NT2/D1 (cell line): ENCODE measurements at regions not wholly inside any gene's neighbourhood (a gene's known extent, or its start where the extent isn't known, plus 50 kb on each side); places are given as distances from the start of the nearest gene placed in this dataset.

Experiments
- DNase-seq: peaks from one replicate; pipeline ENCODE4 v3.0.0-alpha.2; 2011; ENCODE audit warnings: low read depth, low spot score
- H3K27me3 ChIP-seq: 2 replicates; pipeline ENCODE4 v1.6.0; 2011; ENCODE audit warnings: mild to moderate bottlenecking; ENCODE audit not compliant: insufficient read length, insufficient read depth
- H3K36me3 ChIP-seq: 2 replicates; pipeline ENCODE4 v1.6.1; 2011; ENCODE audit warnings: mild to moderate bottlenecking, low read length, mixed read lengths; ENCODE audit not compliant: insufficient read depth, insufficient read length
- H3K4me1 ChIP-seq: 2 replicates; pipeline ENCODE4 v1.5.1; 2011; ENCODE audit not compliant: insufficient read depth, insufficient read length
- H3K4me3 ChIP-seq: 2 replicates; pipeline ENCODE4 v1.5.1; 2011; ENCODE audit warnings: low read depth; ENCODE audit not compliant: insufficient read length
- H3K9ac ChIP-seq: 2 replicates; pipeline ENCODE4 v1.6.0; 2011; ENCODE audit warnings: low read depth; ENCODE audit not compliant: insufficient read length
- H3K9me3 ChIP-seq: 2 replicates; pipeline ENCODE4 v1.5.1; 2011; ENCODE audit warnings: mild to moderate bottlenecking, low read length; ENCODE audit not compliant: insufficient read depth
- SUZ12 ChIP-seq: IDR thresholded peaks from 2 replicates; pipeline ENCODE4 v1.6.1; 2011; ENCODE audit not compliant: insufficient read length, insufficient read depth; ENCODE audit errors: extremely low read depth
- YY1 ChIP-seq: IDR thresholded peaks from 2 replicates; pipeline ENCODE4 v1.6.1; 2011; ENCODE audit not compliant: insufficient read length, insufficient read depth
- ZNF274 ChIP-seq: IDR thresholded peaks from 2 replicates; pipeline ENCODE4 v1.6.1; 2011; ENCODE audit warnings: mild to moderate bottlenecking, low read depth, low read length

DNA sequence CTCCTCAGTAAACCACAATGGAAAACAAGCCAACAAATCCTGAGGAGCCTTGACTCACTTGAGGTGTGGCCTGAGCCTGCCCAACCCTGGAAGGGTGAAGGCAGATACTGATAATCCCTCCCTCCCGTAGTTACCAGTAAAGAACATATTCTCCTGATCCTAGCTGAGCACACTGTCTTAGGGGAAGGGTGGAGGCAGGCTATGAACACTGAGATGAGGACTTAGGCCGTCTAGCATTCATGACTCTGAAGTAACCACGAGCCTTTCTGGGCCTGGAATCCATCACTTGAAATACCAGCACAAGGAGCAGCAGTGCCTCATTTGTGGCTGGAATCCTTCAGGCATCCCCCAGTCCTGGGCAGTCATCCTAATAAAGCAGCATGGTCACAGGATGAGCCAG is 124.5 kb upstream of the PRLR start:
- no peak for TF ChIP-seq ZNF274
- no peaks in the 10 kb centered on the region for H3K27me3 ChIP-seq
- H3K9ac ChIP-seq = no peak overlapping the region
- no peaks in the 10 kb centered on the region for H3K9me3 ChIP-seq
- no peaks in the 10 kb centered on the region for H3K4me1 ChIP-seq
- H3K4me3 ChIP-seq = no peak overlapping the region
- no peaks in the 10 kb centered on the region for H3K36me3 ChIP-seq
- no peak for DNase-seq

DNA sequence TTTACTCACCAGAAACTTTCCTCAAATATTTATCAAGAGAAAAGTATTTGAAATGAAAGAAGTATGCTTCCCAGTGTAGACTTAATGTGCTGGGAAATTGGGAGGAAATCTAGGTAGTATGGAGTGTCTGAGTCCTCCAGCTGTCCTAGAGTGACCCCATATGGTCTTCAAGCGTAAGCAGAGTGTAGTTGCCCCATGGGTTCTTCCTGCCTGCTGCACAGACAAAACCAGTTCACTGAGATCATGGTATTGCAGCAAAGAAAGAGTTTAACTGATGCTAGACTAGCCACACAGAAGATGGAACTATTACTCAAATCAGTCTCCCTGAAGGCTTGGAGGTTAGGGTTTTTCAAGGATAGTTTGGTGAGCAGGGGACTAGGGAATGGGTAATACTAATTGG is 114.9 kb upstream of the PRLR start:
- Histone ChIP-seq H3K4me3 (no peak overlapping the region), H3K27me3 (no peaks in the 10 kb centered on the region), H3K9me3 (no peaks in the 10 kb centered on the region), H3K9ac (no peak overlapping the region), H3K36me3 (no peaks in the 10 kb centered on the region), H3K4me1 (no peaks in the 10 kb centered on the region)
- DNase-seq = peak; percentile 11
- TF ChIP-seq YY1 = no peak
- no peak for TF ChIP-seq ZNF274
- no peak for TF ChIP-seq SUZ12

DNA sequence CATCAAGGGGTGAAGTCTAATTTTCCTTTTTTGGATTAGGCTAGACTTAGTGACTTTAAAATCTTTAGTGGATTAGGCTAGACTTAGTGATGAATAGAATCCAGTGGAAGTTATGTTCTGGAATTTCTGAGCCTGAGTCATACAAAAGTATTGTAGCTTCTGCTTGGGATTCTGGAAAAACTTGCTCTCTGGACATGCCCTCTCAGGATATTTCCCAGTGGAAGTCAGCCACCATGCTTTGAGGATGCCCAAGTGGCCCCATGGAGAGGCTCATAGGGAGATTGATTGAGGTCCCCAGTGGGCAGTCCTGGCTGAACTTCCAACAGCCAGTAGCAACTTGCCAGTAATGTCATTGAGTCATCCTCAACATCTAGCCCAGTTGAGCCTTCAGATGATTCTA is 112.4 kb upstream of the PRLR start:
- DNase-seq = no peak
- Histone ChIP-seq H3K27me3 (no peaks in the 10 kb centered on the region), H3K4me1 (no peaks in the 10 kb centered on the region), H3K9me3 (peaks cover 16% of the 10 kb centered on the region), H3K9ac (no peak overlapping the region), H3K36me3 (no peaks in the 10 kb centered on the region), H3K4me3 (no peak overlapping the region)
- TF ChIP-seq SUZ12 (no peak), YY1 (no peak), ZNF274 (no peak)

DNA sequence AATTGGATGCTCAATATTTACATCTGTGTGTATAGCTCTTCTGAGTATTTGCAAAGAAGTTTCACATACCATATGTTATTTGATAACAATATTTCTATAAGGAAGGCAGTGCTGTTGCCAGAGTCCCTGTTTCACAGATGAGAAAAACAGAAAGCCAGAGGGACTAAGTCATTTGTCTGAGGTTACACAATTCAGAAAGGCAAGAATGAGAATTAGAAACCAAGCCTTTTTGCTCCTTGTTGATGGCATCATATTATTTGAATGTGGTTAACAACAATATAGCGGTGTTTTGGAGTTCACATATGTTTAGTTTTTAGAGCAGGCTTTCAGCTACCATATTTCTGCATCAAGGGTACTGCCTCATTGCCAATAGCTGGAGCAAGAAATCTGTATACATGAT is 110.9 kb upstream of the PRLR start:
- H3K4me1 ChIP-seq = no peaks in the 10 kb centered on the region
- no peak overlapping the region for H3K9ac ChIP-seq
- H3K4me3 ChIP-seq = no peak overlapping the region
- H3K27me3 ChIP-seq = no peaks in the 10 kb centered on the region
- H3K36me3 ChIP-seq = no peaks in the 10 kb centered on the region
- no peak for DNase-seq
- peaks cover 16% of the 10 kb centered on the region for H3K9me3 ChIP-seq
- TF ChIP-seq YY1 (no peak), ZNF274 (no peak), SUZ12 (no peak)

DNA sequence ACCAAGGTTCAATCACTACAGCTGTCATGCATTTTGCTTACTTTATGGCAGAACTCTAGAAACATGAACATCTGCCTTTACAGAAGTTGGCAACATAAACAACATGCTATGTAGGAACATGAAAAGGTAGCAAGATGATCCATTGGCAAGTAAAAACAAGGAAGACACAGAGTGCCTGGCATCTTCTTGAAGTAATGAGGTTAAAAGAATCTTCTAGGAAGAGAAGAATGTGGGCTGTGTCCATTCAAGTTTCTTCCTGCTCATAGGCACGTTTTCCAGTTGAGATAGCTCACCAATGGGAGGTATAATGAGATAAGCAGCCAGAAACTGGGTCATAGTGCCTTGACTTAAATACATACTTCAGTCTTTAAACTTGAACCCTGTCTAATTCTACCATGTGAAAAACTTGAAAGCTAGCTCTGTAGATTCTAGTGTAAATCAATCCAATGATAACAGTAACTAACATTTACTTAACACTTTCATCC is 109.4 kb upstream of the PRLR start:
- no peaks in the 10 kb centered on the region for H3K4me1 ChIP-seq
- no peak overlapping the region for H3K4me3 ChIP-seq
- no peaks in the 10 kb centered on the region for H3K36me3 ChIP-seq
- DNase-seq = no peak
- TF ChIP-seq YY1 (no peak), ZNF274 (no peak), SUZ12 (no peak)
- H3K9ac ChIP-seq = no peak overlapping the region
- H3K27me3 ChIP-seq = no peaks in the 10 kb centered on the region
- H3K9me3 ChIP-seq = peaks cover 16% of the 10 kb centered on the region

DNA sequence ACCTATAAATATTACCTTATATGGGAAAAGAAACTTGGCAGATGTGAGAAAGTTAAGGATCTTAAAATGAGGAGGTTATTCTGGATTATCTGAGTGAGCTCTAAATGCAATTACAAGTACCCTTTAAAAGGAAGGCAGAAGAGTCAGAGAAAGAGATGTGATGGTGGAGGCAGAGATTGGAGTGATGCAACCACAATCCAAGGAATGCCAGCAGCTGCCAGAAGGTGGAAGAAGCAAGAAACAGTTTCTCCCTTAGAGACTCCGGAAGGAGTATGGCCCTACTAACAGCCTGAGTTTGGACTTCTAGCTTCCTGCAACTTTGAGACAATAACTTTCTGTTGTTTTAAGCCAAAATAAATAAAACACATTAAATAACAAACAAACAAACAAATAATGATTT is 108.7 kb upstream of the PRLR start:
- no peaks in the 10 kb centered on the region for H3K4me1 ChIP-seq
- no peak for DNase-seq
- H3K4me3 ChIP-seq = no peak overlapping the region
- TF ChIP-seq SUZ12 (no peak), ZNF274 (no peak), YY1 (no peak)
- no peak overlapping the region for H3K9ac ChIP-seq
- peaks cover 16% of the 10 kb centered on the region for H3K9me3 ChIP-seq
- no peaks in the 10 kb centered on the region for H3K27me3 ChIP-seq
- H3K36me3 ChIP-seq = no peaks in the 10 kb centered on the region

DNA sequence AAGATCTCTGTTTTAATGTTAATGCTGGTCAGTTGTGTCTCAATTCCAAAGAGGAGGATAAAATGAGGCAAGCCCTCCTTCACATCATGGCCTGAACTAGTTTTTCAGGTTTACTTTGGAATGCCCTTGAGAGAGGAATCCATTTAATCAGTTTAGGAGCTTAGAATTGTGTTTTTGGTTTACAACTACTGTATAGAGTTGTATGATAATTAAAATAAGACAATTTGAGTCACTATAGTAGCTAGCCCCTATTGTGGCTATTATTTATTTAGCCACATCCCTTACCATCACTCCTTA is 107.8 kb upstream of the PRLR start:
- Histone ChIP-seq H3K4me3 (no peak overlapping the region), H3K4me1 (no peaks in the 10 kb centered on the region), H3K9me3 (peaks cover 16% of the 10 kb centered on the region), H3K36me3 (no peaks in the 10 kb centered on the region), H3K9ac (no peak overlapping the region), H3K27me3 (no peaks in the 10 kb centered on the region)
- no peak for DNase-seq
- TF ChIP-seq YY1 = no peak
- no peak for TF ChIP-seq SUZ12
- no peak for TF ChIP-seq ZNF274

DNA sequence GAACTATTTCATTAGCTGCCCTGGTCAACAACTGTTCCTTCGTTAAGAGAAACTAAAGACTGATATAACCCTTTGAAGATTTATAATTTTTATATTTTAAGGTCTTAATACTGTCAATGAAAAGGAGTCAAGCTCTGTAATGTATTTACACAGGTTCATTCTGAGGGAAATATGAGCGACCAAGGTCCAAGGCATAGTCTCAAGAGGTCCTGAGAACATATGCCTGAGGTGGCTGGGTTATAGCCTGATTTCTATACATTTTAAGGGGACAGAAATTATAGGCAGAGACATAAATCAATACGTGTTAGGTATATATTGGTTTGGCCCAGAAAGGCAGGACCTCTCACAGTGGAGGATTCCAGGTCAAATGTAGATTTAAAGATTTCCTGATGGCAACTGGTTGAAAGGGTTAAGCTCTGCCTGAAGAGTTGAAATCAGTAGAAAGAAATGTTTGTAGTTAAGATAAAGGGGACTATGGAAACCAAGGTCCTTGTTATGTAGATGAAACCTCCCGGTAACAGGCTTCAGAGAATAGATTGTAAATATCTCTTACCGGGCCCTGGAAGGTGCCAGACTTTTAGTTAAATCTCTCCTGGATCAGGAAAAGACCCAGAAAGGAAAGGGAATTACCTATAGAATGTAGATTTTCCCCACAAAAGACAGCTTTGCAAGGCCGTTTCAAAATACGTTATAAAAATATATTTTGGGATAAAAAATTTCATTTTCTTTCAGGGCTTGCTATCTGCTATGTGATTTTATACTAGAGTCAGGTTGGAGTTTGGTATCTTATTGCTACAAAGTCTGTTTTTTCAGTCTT is 107.3 kb upstream of the PRLR start:
- DNase-seq = peak; percentile 62
- TF ChIP-seq YY1 = no peak
- no peak for TF ChIP-seq SUZ12
- TF ChIP-seq ZNF274 = no peak
- Histone ChIP-seq H3K4me3 (no peak overlapping the region), H3K27me3 (no peaks in the 10 kb centered on the region), H3K9ac (no peak overlapping the region), H3K36me3 (no peaks in the 10 kb centered on the region), H3K9me3 (peaks cover 16% of the 10 kb centered on the region), H3K4me1 (no peaks in the 10 kb centered on the region)
